ENCODE measurements at regions not wholly inside any gene's neighbourhood (a gene's known extent, or its start where the extent isn't known, plus 50 kb on each side); places are given as distances from the start of the nearest gene placed in this dataset.

- intact Hi-C loops (cut with micrococcal nuclease) = no loop called here
- ChIA-PET CTCF (no interaction called here), POLR2A (ENCODE audit: unreplicated experiment) (no interaction called here)
- H3K27ac ChIP-seq (ENCODE audit: insufficient read depth, low read length) = no peak overlapping the region
- no peak overlapping the region for H2BK120ac ChIP-seq (ENCODE audit: low read depth, low read length)
- H2AFZ ChIP-seq (replicated peaks; ENCODE audit: low read length, poor library complexity) = no peak overlapping the region
- H4K20me1 ChIP-seq (ENCODE audit: insufficient read depth, low read length) = no peaks in the 10 kb centered on the region
- H3K4ac ChIP-seq (ENCODE audit: low read depth, low read length) = no peak overlapping the region
- H3K14ac ChIP-seq (replicated peaks; ENCODE audit: low read depth, low read length) = no peak overlapping the region
- dilution Hi-C loops (cut with HindIII; ENCODE audit: low sequenced_read_pairs, unreplicated experiment) = no loop called here
- no peaks in the 10 kb centered on the region for H3K9me3 ChIP-seq (ENCODE audit: control insufficient read depth, insufficient read depth, low read length)
- H3K79me1 ChIP-seq (ENCODE audit: low read depth in 1 of 2, low read length in 2 of 2) = no peaks in the 10 kb centered on the region
- H3K27me3 ChIP-seq (ENCODE audit: control insufficient read depth, insufficient read depth, low read length) = no peaks in the 10 kb centered on the region
- no peak overlapping the region for H4K91ac ChIP-seq (ENCODE audit: insufficient read depth, low read depth, low read length)
- H3K56ac ChIP-seq (ENCODE audit: extremely low read depth, insufficient read depth, low read length) = no peak overlapping the region
- no peak overlapping the region for H3K4me3 ChIP-seq (ENCODE audit: insufficient read depth, low read depth, low read length)
- H2AK9ac ChIP-seq (replicated peaks; ENCODE audit: low read depth, low read length, poor library complexity) = no peak overlapping the region
- no peak overlapping the region for H2AK5ac ChIP-seq (ENCODE audit: low read depth, low read length)
- no peak for ATAC-seq (ENCODE audit: low read depth)
- no peak overlapping the region for H4K8ac ChIP-seq (ENCODE audit: low read depth in 2 of 2, low read length in 2 of 2)
- H3K18ac ChIP-seq (ENCODE audit: low read depth, low read length) = no peak overlapping the region
- no peak overlapping the region for H3K23ac ChIP-seq (ENCODE audit: low read depth, low read length)
- H3K36me3 ChIP-seq (ENCODE audit: control insufficient read depth, insufficient read depth, low read length) = no peaks in the 10 kb centered on the region
- no peaks in the 10 kb centered on the region for H3K9me1 ChIP-seq (ENCODE audit: insufficient read depth, low read length)
- H4K5ac ChIP-seq (ENCODE audit: low read depth, low read length) = no peak overlapping the region
- no peak overlapping the region for H2BK15ac ChIP-seq (ENCODE audit: low read depth, low read length)
- WGBS, 2 experiments (ENCODE audit: extremely low coverage in 2 of 2, insufficient read length in 1 of 2) = 36% methylated on average over 2 of the region's 3 CpGs; no CpG with 5 or more reads in 1 of the 2 experiments
- no peaks in the 10 kb centered on the region for H3K4me1 ChIP-seq (ENCODE audit: control insufficient read depth, insufficient read depth, low read length)
- in situ Hi-C loops (cut with MboI; ENCODE audit: low sequenced_read_pairs) = no loop called here
- no peak overlapping the region for H3K9ac ChIP-seq (ENCODE audit: low read depth, low read length)
- H2BK20ac ChIP-seq (ENCODE audit: low read depth, low read length) = no peak overlapping the region
- no peak overlapping the region for H3K4me2 ChIP-seq (ENCODE audit: low read depth, low read length)
- no peak for TF ChIP-seq ELK1 (IDR thresholded peaks at IDR 0.05; ENCODE audit: borderline replicate concordance, low read depth, low read length)
- no peak for TF ChIP-seq MXI1 (IDR thresholded peaks at IDR 0.05; ENCODE audit: borderline replicate concordance, low read depth, low read length)
- TF ChIP-seq CEBPB (IDR thresholded peaks at IDR 0.05; ENCODE audit: low read depth, low read length) = no peak
- TF ChIP-seq POLR2A (IDR thresholded peaks at IDR 0.05; ENCODE audit: low read depth, low read length) = no peak
- TF ChIP-seq RFX5 (IDR thresholded peaks at IDR 0.05; ENCODE audit: low read depth, low read length) = no peak
- TF ChIP-seq CTCF (conservative IDR thresholded peaks at IDR 0.05; ENCODE audit: low read depth, low read length) = no peak
- TF ChIP-seq MAZ (IDR thresholded peaks at IDR 0.05; ENCODE audit: borderline replicate concordance, low read depth, low read length) = no peak
- no peak for TF ChIP-seq USF2 (IDR thresholded peaks at IDR 0.05; ENCODE audit: low read depth, low read length)
- TF ChIP-seq BHLHE40 (IDR thresholded peaks at IDR 0.05; ENCODE audit: low read depth, low read length) = no peak
- TF ChIP-seq RAD21 (IDR thresholded peaks at IDR 0.05; ENCODE audit: low read length) = no peak
- TF ChIP-seq FOS (IDR thresholded peaks at IDR 0.05; ENCODE audit: low read depth, low read length) = no peak
- TF ChIP-seq MAFK (IDR thresholded peaks at IDR 0.05; ENCODE audit: low read depth, low read length) = no peak
- TF ChIP-seq NFE2L2 (IDR thresholded peaks at IDR 0.05; ENCODE audit: low read depth, low read length) = no peak
- TF ChIP-seq CHD1 (IDR thresholded peaks at IDR 0.05; ENCODE audit: low read depth, low read length) = no peak
- TF ChIP-seq RCOR1 (IDR thresholded peaks at IDR 0.05; ENCODE audit: insufficient replicate concordance, low read length) = no peak
- TF ChIP-seq SMC3 (IDR thresholded peaks at IDR 0.05; ENCODE audit: low read depth, low read length) = no peak
- DNase-seq = no peak
- BruUV-seq (replicated peaks) = no TSS peak
- no peak overlapping the region for H2BK5ac ChIP-seq (ENCODE audit: low read depth, low read length, poor library complexity, severe bottlenecking)
These were observed 157.6 kb downstream of the ZNF518B start for GRCh38 chr4:10299601-10300000.
